Keratinocyte (primary cell): ENCODE measurements at regions not wholly inside any gene's neighbourhood (a gene's known extent, or its start where the extent isn't known, plus 50 kb on each side); places are given as distances from the start of the nearest gene placed in this dataset.

ENCODE experiments used
- DNase-seq: peaks from one replicate; pipeline ENCODE4 v3.0.0-alpha.2; 2011; ENCODE audit warnings: low read depth, missing footprints, low spot score
- FAIRE-seq: peaks from 2 replicates; lab custom pipeline; 2011; peaks lifted over from hg19 to GRCh38; lab: Jason Lieb, UNC
- H2AFZ ChIP-seq: 2 replicates; pipeline ENCODE4 v1.6.0; 2012; ENCODE audit warnings: low read length, control low read depth, inconsistent platforms; ENCODE audit not compliant: control insufficient read depth
- H3K27ac ChIP-seq: 2 replicates; pipeline ENCODE4 v1.5.1; 2011; ENCODE audit warnings: low read length; ENCODE audit not compliant: control insufficient read depth, insufficient read depth
- H3K27me3 ChIP-seq: 3 replicates; pipeline ENCODE4 v1.6.0; 2011; ENCODE audit warnings: low read length; ENCODE audit not compliant: control insufficient read depth, insufficient read depth; ENCODE audit errors: extremely low read depth
- H3K36me3 ChIP-seq, 2 experiments: 2 replicates in 1 of 2; 3 replicates in 1 of 2; pipeline ENCODE4 v1.5.1; 2011; ENCODE audit warnings: low read length in 2 of 2, mild to moderate bottlenecking in 1 of 2; ENCODE audit not compliant: control insufficient read depth in 2 of 2, insufficient read depth in 2 of 2; ENCODE audit errors: extremely low read depth in 1 of 2
- H3K4me1 ChIP-seq: 3 replicates; pipeline ENCODE4 v1.5.1; 2011; ENCODE audit warnings: low read length; ENCODE audit not compliant: control insufficient read depth, insufficient read depth; ENCODE audit errors: extremely low read depth
- H3K4me2 ChIP-seq: 3 replicates; pipeline ENCODE4 v1.6.0; 2011; ENCODE audit warnings: low read depth, low read length; ENCODE audit not compliant: control insufficient read depth, insufficient read depth; ENCODE audit errors: extremely low read depth
- H3K4me3 ChIP-seq, 3 experiments: fragments of 200-600 bp in 1 of 3; sonication (generic) in 1 of 3; 2 replicates in 2 of 3; 3 replicates in 1 of 3; pipeline ENCODE4 v1.5.1; 2011 to 2016; ENCODE audit warnings: low read length in 3 of 3, mild to moderate bottlenecking in 3 of 3, control low read depth in 2 of 3, inconsistent platforms in 1 of 3, low read depth in 1 of 3, mixed read lengths in 1 of 3, mixed run types in 1 of 3, moderate library complexity in 1 of 3; ENCODE audit not compliant: control insufficient read depth in 2 of 3, insufficient read depth in 2 of 3; ENCODE audit errors: extremely low read depth in 1 of 3
- H3K79me2 ChIP-seq: 2 replicates; pipeline ENCODE4 v1.6.0; 2012; ENCODE audit warnings: low read length; ENCODE audit not compliant: control insufficient read depth, insufficient read depth
- H3K9ac ChIP-seq: 3 replicates; pipeline ENCODE4 v1.6.0; 2011; ENCODE audit warnings: low read length; ENCODE audit not compliant: control insufficient read depth, insufficient read depth; ENCODE audit errors: extremely low read depth
- H3K9me1 ChIP-seq: 3 replicates; pipeline ENCODE4 v1.6.0; 2011; ENCODE audit warnings: low read length; ENCODE audit not compliant: control insufficient read depth, insufficient read depth; ENCODE audit errors: extremely low read depth
- H3K9me3 ChIP-seq: 2 replicates; pipeline ENCODE4 v1.5.1; 2012; ENCODE audit warnings: low read depth, low read length; ENCODE audit not compliant: control insufficient read depth
- H4K20me1 ChIP-seq: 3 replicates; pipeline ENCODE4 v1.6.0; 2011; ENCODE audit warnings: low read length; ENCODE audit not compliant: control insufficient read depth, insufficient read depth; ENCODE audit errors: extremely low read depth
- EZH2 ChIP-seq: IDR thresholded peaks from one replicate; pipeline ENCODE4 v1.6.1; 2012; ENCODE audit warnings: inconsistent platforms, mild to moderate bottlenecking, low read length, moderate library complexity
- dilution Hi-C: fragments of 300-500 bp; cut with MboI; formaldehyde crosslinking; loops from one replicate; pipeline ENCODE4 v1.7.0; 2020; ENCODE audit warnings: low sequenced_read_pairs; ENCODE audit not compliant: extremely low pct_ligation_motif_present
- TF ChIP-seq, protein P1 (sequence below), 3 experiments: IDR thresholded peaks in 1 of 3; conservative IDR thresholded peaks in 1 of 3; optimal IDR thresholded peaks in 1 of 3; 2 replicates in 2 of 3; 3 replicates in 1 of 3; pipeline versions ENCODE3 to v1.5.1; 2011; ENCODE audit warnings: low read length in 3 of 3, mild to moderate bottlenecking in 3 of 3, moderate library complexity in 2 of 3, control low read depth in 1 of 3, inconsistent platforms in 1 of 3; ENCODE audit not compliant: insufficient read depth in 2 of 3; ENCODE audit errors: extremely low read depth in 1 of 3

DNA sequence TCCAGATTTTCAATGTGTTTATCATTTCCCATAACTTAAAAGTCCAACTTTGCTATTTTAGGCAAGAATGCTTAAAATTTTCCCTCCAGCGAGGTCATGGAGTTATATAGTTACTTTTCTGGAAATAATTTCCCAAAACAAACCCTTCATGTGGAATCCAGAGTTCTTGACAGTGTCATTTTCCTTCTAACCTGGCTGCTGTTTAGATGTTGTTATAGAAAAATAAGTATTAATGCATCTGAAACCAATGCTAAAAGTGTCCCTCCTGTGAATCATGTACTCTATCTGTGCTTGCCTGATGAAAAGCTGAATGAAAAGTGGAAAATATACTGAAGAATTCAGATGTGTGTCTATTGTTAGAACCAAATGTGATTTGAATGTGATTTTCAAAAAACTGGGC is 245.3 kb upstream of the HSF2 start:
- Histone ChIP-seq H3K27me3 (no peaks in the 10 kb centered on the region), H3K9me3 (no peaks in the 10 kb centered on the region), H3K27ac (no peak overlapping the region), H4K20me1 (no peaks in the 10 kb centered on the region), H3K36me3 (no peaks in the 10 kb centered on the region), H3K4me3 (no peak overlapping the region), H3K4me2 (no peak overlapping the region), H3K9ac (no peak overlapping the region), H2AFZ (no peak overlapping the region), H3K4me1 (no peaks in the 10 kb centered on the region), H3K9me1 (no peaks in the 10 kb centered on the region), H3K79me2 (no peaks in the 10 kb centered on the region)
- FAIRE-seq (no peak), DNase-seq (no peak)
- TF ChIP-seq, protein P1, sequence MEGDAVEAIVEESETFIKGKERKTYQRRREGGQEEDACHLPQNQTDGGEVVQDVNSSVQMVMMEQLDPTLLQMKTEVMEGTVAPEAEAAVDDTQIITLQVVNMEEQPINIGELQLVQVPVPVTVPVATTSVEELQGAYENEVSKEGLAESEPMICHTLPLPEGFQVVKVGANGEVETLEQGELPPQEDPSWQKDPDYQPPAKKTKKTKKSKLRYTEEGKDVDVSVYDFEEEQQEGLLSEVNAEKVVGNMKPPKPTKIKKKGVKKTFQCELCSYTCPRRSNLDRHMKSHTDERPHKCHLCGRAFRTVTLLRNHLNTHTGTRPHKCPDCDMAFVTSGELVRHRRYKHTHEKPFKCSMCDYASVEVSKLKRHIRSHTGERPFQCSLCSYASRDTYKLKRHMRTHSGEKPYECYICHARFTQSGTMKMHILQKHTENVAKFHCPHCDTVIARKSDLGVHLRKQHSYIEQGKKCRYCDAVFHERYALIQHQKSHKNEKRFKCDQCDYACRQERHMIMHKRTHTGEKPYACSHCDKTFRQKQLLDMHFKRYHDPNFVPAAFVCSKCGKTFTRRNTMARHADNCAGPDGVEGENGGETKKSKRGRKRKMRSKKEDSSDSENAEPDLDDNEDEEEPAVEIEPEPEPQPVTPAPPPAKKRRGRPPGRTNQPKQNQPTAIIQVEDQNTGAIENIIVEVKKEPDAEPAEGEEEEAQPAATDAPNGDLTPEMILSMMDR (optimal IDR thresholded peaks at IDR 0.05 in 1 of 3, IDR thresholded peaks at IDR 0.05 in 1 of 3, conservative IDR thresholded peaks at IDR 0.05 in 1 of 3; ENCODE audit: extremely low read depth in 1 of 3, insufficient read depth in 2 of 3, low read length in 3 of 3), result no peak
- TF ChIP-seq EZH2, result no peak
- dilution Hi-C loops, result no loop called here

DNA sequence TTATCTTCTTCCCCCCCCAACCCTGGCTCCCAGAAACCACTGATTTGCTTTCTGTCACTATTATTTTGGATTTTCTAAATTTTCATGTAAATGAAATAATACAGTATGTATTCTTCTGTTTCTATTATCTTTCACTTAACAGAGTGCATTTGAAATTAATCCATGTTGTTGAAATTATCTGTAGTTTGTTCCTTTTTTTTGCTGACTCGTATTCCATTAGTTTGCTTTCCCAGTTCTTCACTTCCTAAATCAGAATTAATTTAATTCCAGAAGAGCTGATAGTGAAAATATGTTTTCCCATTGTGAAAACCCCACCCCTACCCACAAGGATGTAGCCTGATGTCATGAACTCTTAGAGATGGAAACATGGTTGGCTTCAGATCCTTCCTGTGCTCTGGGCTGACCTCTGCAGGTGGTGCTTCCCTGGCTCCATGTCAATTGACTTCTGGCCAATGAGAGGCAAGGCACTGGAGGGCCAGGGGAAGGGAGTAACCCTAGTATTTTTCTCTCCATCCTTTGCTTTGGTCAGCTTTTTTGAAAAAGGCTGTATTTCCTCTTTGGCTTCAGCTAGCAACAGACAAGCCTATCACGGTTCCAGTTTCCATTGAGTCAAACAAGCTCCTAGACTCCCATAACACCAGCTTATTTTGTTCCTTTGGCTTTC is 244.4 kb upstream of the HSF2 start:
- TF ChIP-seq, protein P1 (optimal IDR thresholded peaks at IDR 0.05 in 1 of 3, IDR thresholded peaks at IDR 0.05 in 1 of 3, conservative IDR thresholded peaks at IDR 0.05 in 1 of 3; ENCODE audit: extremely low read depth in 1 of 3, insufficient read depth in 2 of 3, low read length in 3 of 3), result no peak
- no peak for TF ChIP-seq EZH2
- no peaks in the 10 kb centered on the region for H3K27me3 ChIP-seq
- no peak overlapping the region for H3K4me2 ChIP-seq
- no peaks in the 10 kb centered on the region for H3K36me3 ChIP-seq
- DNase-seq (no peak), FAIRE-seq (no peak)
- H3K27ac ChIP-seq, result no peak overlapping the region
- no peak overlapping the region for H3K4me3 ChIP-seq
- H4K20me1 ChIP-seq, result no peaks in the 10 kb centered on the region
- no peaks in the 10 kb centered on the region for H3K79me2 ChIP-seq
- dilution Hi-C loops, result no loop called here
- no peak overlapping the region for H2AFZ ChIP-seq
- no peak overlapping the region for H3K9ac ChIP-seq
- no peaks in the 10 kb centered on the region for H3K9me1 ChIP-seq
- H3K9me3 ChIP-seq, result no peaks in the 10 kb centered on the region
- H3K4me1 ChIP-seq, result no peaks in the 10 kb centered on the region
